HG02981 (cell line): ENCODE measurements at regions not wholly inside any gene's neighbourhood (a gene's known extent, or its start where the extent isn't known, plus 50 kb on each side); places are given as distances from the start of the nearest gene placed in this dataset.
"Not testable (repeated sequence)": the region's sequence is repeated elsewhere in the genome, so short reads cannot be mapped to it uniquely, and the experiment has no call there.

ENCODE experiments used
- ATAC-seq: cut with Tn5 transposase; IDR thresholded peaks from one replicate; pipeline ENCODE4 v1.9.1; 2021; ENCODE audit warnings: mild to moderate bottlenecking, moderate library complexity; ENCODE audit not compliant: unreplicated experiment

GRCh38 chr7:106747804-106748203, 86.8 kb upstream of the CCDC71L start:
- ATAC-seq, result no peak

DNA sequence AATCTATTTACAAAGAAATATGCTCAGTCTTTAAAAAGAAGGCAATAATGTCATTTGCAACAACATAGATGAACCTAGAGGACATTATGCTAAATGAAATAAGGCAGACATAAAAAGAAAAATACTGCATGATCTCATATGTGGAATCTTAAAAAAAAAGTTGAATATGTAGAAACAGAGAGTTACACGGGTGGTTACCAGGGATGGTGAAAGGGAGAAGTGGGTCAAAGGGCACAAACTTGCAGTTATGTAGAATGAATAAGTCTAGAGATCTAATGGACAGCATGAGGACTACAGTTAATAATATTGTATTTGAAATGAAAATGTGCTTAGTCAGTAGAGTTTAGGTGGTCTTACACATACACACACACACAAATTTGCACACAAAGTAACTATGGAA, 88.2 kb upstream of the CCDC71L start:
- ATAC-seq, result no peak

DNA sequence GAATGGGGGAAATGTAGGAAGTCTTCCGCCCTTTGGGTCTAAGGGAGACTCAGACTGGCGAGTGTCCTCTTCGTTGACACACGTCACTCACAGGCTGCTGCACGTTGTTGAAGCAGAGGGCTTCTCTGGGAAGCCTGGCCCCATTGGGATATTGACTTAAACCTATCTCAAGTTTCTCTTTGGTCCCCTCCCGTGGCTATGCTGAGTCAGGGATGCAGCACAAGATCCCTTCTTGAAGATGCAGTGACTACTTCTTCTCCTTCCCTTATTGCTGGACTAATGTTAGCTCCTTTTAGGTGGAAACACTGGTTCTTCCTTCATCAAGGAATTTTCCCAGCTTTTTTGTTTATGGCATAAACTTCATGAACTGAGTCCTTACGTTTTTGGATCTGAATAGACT, 89.8 kb upstream of the CCDC71L start:
- ATAC-seq, result no peak

DNA sequence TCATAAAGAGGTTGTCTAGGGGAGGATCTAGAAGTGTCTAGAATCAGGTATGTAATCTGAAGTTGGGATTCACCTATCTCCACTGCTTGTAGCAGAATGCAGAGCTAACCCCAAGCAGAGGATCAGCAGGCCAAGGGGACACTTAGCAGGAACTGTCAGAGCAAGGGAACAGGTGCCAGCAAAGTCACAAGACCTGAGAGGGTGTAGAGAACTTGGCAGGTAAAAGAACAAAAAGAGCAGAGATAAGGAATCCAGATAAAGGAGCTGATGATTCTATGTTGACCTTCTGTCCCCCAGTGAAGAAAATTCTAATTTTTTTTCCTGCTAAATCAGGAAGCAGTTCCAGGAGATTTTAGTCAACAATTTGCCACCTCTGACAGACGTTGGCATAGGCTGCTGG, 91.4 kb upstream of the CCDC71L start:
- no peak for ATAC-seq

- not testable (repeated sequence) for ATAC-seq
These were observed 94.1 kb upstream of the CCDC71L start for GRCh38 chr7:106755024-106755423.

- no peak for ATAC-seq
These were observed 94.7 kb upstream of the CCDC71L start for GRCh38 chr7:106755641-106756040.

DNA sequence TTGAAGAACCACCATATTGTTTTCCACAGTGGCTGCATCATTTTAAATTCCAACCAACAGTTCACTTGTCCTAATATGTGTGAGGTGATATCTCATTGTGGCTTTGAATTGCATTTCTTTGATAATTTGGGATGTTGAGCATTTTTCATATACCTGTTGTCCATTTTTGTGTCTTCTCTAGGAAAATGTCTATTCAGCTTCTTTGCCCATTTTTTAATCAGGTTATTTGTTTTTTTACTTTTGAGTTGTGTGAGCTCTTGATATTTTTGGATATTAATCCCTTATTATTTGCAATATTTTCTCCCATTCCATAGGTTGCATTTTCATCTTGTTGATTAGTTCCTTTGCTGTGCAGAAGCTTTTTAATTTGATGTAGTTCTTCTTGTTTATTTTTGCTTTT, 95.1 kb upstream of the CCDC71L start:
- ATAC-seq, result no peak

DNA sequence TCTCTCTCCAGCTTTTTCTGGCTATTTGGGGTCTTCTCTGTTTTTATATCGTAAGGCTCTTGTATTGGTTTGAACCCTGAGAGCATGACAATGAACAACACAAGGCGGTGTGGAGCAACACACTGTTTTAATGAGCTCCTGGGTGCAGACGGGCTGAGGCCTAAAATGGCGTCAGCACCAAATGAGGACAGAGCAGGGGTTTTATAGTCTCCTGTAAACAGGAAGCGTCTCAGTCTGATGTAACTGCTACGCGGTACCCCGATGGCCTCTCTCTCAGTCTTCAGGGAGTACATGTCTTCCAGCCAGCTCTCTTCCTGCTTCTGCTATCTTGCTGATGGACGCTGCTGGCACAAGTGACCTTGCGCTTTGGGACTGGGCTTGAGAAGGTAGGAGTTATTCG, 95.9 kb upstream of the CCDC71L start:
- no peak for ATAC-seq

- ATAC-seq, result no peak
These were observed 96.9 kb upstream of the CCDC71L start for GRCh38 chr7:106757846-106758245.

DNA sequence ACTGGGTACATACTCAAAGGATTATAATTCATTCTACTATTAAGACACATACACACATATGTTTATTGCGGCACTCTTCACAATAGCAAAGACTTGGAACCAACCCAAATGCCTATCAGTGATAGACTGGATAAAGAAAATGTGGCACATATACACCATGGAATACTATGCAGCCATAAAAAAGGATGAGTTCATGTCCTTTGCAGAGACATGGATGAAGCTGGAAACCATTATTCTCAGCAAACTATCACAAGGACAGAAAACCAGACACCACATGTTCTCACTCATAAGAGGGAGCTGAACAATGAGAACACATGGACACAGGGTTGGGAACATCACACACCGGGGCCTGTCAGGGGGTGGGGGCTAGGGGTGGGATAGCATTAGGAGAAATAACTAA, 101.9 kb upstream of the CCDC71L start:
- ATAC-seq, result not testable (repeated sequence)

GRCh38 chr7:106763717-106764116, 101.4 kb upstream of the PIK3CG start:
- ATAC-seq, result no peak

DNA sequence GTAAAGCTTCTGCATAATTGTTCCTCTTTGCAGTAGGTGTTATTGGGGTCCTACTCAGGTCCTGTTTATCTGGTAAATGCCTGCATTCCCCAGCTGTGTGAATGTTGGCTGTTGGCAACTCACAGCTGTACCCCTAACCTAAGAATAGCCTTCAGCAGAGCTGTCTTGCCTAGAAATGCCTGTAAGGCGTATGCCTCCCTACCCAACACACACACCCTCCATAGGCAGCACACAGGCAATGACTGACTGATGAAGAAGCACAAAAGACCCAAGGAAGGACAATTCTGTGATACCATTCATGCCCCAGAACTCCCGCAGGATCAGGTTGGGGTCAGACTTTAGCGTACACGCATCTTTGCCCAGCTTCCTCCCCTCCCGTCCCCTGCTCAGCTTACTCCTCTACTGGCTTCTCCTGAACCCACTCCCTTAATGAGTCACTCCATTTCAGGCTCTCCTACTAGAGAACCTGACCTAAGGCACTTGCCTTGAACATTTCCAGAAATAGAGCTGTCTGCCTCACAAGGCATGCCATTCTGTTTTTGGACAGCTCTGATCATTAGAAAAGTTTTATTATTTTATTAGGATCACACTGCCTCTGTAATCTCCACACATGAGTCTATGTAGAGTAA, 99.2 kb upstream of the PIK3CG start:
- no peak for ATAC-seq

- ATAC-seq, result no peak
These were observed 98.5 kb upstream of the PIK3CG start for GRCh38 chr7:106766551-106766950.

DNA sequence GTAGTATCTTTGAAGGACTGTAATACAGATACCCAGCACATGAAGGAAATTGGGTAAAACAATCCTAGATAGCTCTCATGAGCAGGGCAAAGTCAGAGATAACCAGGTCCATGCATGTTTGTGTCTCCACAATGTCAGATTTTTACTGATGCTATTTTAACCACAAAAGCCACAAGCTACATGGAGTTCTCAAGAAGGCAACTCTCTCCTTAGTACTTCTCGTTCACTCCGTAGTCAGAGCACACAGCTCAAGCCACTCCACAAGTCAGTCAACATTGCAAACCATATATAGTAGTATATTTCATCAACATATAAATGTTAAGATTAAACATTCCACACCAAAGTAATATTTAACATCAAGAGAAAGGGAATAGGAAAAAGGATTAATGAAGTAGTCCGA, 98.0 kb upstream of the PIK3CG start:
- no peak for ATAC-seq

- peak; percentile 72 for ATAC-seq
These were observed 97.4 kb upstream of the PIK3CG start for GRCh38 chr7:106767498-106768323.

DNA sequence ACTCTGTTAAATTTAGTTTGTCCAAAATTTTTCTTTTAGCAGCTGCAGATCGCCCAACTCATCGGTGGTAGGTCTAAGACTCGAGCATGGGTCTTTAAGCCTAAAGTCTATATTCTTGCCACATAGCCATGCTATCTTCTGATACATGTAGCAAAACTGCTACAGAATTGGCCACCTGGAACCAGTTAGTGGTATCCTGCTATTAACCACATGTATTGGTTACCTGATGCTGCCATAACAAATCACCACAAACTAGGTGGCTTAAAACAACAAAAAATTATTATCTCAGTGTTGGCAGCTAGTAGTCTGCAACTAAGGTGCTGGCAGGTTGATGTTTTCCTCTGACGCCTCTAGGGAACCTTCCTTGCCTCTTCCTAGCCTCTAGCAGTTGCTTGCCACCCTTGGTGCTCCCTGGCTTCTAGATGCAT, 96.7 kb upstream of the PIK3CG start:
- ATAC-seq, result peak; percentile 89

GRCh38 chr7:106770191-106770590, 94.9 kb upstream of the PIK3CG start:
- ATAC-seq, result no peak

GRCh38 chr7:106772655-106773108, 92.4 kb upstream of the PIK3CG start:
- ATAC-seq, result no peak

DNA sequence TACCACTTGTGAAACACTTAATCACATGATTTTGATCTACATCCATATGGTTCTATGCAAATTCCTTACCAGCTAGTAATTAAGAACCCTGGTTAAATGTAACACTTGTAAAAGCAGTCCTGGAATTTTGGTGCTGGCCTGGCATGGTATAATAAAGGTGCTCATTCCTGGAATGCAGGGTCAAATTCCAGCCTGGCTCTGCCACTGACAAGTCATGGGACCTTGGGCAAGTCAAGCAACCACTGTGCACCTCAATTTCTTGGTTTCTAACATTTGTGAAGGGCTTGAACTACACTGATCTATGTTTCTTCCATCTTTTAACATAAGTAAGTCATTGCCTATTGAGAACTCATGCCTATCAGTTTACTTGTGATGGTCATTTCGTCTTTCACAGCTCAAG, 91.9 kb upstream of the PIK3CG start:
- no peak for ATAC-seq

DNA sequence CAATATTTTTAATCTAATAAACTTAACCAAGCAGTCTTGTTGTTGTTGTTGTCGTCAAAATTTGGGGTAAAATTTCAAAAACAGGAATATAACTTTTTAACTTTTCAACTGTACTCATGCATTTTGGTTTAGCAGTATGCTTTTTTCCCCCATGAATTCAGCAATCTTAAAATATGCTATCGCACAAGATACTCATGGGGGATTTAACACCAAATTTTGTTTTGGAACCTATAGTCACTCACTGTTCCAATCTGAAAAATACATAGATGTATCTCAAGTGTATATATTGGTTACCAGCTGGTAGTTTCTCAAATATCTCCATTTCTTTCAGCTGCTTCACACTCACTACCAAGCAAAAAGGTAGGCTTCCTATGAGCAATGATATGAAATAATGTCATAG, 91.4 kb upstream of the PIK3CG start:
- ATAC-seq, result no peak

DNA sequence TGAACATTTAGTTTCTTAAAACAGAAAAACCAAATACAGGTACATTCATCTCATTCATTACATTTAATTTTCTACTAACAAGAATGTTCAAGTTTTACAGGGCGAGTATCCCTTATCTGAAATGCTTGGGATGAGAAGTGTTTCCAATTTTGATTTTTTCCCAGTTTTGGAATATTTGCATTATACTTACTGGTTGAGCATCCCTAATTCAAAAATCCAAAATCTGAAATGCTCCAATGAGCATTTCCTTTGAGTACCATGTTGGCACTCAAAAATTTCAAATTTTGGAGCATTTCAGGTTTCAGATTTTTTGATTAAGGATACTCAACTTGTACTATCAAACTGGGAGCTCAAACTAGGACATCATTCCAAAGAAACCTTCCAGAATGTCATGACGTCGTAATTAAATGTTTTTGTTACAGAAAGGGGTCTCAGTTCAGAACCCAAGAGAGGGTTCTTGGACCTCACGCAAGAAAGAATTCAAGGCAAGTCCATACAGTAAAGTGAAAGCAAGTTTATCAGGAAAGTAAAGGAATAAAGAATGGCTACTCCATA, 90.8 kb upstream of the PIK3CG start:
- no peak for ATAC-seq
